Islet precursor cell (in vitro differentiated cells): ENCODE measurements at regions not wholly inside any gene's neighbourhood (a gene's known extent, or its start where the extent isn't known, plus 50 kb on each side); places are given as distances from the start of the nearest gene placed in this dataset.

Experiments used
- DNase-seq: peaks from one replicate; pipeline ENCODE4 v3.0.0-alpha.2; 2018

DNA sequence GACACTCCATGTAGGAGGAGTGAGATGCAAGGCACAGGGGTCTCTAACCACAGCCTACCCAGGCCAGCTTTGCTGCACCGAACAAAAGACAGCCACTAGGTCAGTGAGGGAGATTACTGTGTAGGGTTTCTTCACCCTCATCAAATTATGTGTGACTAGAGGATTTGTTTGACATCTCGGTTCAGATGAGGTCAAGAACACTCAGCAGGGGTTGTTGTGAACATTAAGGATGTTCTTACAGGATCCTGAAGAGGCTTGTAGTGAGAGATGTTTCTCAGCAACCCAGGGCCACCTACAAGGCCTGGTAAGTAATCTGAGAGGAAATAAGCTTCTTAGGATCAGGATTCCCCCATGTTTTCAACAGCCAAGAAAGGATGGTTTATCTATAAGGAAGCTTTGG, 202.1 kb downstream of the NXPE2 start:
- DNase-seq = no peak

DNA sequence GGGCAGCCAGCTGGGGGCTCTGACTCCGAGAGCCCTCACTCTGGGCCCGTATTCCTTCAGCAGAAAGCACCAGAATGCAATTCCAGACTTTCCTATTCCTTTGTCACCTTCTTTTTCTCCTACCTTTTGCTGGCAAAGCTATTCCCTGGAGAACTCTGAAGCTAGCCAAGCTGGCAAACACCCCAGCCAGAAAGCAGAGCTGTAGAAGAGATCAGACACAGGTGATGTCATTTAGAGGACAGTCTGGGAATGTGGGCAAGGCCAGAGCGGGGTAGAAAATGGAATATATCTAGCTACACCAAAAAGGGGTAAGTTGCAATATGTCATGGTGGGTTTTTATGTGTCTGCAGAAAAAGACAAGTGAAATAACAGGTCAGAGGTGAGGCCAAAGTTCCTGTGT, 205.1 kb downstream of the NXPE2 start:
- no peak for DNase-seq

DNA sequence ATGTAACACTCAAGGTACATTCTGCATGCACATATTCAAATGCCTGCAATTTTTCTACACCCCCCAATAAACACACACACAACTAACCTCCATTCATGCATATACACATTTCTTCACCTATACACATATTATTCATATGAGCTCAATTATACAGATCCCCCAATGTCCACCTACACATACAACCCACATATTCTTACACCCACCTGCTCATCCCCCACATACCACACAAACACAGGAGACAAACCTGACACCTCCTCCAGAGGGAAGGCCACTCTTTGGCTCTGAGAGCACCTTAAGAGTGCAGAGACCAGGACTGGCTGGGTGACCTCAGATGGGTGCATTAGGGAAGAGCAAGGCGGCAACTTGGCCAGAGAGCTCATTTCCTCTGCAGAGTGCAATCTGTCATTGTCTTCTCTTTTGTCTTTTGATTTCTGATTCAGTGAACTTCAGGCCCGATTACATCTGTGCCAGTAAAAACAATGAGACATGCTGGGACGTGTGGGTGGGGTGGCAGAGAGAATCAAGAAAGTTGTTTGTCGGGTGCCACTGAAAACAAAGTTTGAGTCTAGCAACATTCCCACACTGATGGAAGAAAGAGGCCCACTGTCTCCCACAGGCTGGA, 208.4 kb downstream of the NXPE2 start:
- no peak for DNase-seq

DNA sequence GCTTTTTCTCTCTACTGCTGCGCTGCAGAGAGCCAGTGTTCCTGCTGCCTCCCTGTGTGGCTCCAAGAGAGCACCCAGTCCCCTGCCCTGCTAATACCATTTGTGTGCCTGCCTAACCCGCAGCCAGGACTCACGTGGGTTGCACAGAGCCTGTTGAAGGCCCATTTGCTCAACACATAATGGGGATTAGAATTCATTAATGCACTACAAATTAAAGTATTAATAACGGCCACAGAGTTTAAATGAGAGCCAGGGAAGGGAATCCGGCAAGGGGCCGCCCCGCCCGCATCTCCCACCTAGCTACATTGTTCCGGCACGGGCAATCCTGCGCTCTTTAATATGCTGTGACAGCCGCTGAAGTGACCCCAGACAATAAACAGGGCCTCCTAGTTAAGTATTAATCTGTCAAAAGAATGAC, 211.3 kb downstream of the NXPE2 start:
- DNase-seq = no peak

DNA sequence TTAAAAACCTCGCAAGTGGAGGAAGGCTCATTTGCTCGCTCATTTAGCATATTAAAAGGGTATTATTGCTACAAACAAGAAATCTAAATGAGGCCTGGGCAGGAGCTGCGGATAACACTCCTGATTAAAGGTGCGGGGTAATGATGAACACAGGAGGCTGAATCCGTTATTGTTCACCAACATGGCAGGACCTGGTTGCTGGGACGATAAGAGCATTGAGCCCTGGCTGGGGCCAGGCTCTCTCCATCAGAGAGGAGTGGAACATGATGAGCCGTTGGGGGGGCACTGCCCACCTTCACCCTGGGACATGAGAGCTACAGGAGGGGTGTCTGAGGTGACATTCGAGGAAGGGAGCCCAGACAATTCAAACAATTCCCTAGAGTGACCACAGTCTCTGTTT, 211.7 kb downstream of the NXPE2 start:
- no peak for DNase-seq

DNA sequence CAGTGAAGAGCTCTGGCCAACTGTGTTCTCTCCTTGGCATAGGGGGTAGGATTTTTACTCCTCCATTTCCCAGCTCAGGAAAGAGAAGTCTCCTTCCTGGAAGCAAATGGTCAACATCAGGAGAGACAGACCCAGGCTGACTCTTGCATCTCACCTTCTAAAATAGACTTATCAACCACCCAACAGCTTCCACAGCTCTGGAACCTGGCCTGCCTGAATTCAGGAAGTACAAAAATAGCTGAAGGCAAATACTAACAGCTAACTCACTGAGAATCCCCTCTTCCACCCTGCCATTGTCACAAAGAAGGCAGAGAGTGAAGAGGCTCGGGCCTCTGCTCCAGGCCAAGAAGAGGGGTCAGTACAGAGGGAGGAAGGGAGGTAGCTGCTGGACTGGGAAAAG, 213.6 kb downstream of the NXPE2 start:
- DNase-seq = no peak

DNA sequence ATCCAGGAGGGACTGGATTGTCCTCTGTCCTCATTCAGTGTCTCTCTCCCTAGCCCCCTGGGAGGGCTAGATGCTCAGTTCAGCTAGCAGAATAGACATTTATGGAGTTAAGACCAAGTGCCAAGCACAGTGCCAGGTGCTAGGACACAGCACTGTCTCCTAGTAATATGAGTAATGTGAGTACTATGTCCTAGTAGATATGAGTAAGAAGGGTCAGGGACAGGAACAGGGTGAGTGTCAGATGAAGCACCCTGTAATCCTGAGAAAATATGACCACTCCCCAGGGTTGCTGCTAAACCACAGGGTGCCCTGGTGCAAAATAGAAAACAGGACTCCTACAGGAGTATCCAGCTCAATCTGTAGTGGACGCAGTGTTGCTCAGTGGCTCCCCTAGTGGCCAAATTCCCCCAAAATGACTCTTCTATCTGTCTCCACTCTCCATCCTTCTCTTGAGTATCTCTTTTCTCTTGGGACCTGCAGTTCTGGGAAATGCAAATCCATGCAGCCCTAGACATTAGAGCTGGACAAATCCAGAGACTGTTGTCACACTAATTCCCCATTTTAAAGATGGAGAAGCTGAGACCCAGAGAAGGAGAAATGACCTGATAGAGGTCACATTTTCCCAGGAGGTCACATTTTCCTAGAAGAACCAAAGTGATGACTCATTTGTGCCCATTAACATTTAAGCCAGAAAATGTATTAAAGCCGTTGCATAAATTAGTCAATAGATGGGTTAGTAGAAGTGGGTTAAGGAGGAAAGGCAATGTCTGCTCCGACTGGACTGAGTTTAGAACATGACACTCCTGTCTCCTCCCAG, 214.3 kb downstream of the NXPE2 start:
- DNase-seq = no peak

DNA sequence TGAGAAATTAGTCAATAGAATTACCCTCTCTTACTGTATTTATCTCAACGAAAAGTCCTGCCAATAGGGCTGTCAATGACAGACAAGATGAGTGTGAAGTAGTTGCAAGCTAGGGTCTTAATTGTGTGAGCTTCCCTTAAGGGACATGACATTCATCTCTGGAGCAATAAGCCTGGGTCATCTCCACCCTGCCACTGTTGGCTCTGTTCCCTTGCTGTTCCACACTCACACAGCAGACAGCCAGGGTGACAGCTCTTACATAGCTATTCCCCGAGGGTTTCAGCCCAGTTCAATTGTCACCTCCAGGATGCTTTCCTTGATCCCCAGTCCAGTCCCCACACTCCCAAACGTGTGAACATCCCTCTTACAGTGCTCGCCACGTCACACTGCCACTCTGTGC, 215.0 kb downstream of the NXPE2 start:
- DNase-seq = no peak

DNA sequence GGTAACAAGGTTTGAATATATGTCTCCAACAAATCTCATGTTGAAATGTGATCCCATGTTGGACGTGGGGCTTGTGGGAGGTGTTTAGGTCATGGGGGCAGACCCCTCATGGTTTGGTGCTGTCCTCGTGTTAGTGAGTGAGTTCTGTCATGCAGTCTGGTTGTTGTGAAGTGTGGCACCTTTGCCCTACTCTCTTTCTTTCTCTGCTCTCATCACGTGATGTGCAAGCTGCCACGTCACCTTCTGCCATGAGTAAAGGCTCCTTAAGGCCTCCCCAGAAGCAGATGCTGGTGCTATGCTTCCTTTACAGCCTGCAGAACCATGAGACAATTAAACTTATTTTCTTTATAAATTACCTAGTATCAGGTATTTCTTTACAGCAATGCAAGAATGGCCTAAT, 218.3 kb downstream of the NXPE2 start:
- no peak for DNase-seq

DNA sequence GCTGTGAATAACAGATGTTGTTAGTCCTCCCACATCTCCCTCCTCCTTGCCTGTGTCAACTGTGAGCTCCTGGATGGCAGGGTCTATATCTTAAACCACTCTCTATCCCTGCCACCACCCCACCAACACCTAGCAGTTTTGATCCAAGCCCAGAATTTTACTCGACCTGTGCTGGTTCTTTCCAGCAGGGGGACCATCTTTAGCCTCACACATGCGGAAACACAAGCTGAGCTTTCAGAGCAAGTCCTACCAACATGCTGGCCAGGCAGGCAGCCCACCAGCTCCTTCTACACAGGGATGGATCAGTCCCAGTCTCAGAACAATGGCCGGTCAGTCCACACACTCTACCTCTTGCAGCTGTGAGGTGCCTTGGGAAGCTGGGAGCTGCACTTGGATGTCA, 231.5 kb downstream of the NXPE2 start:
- DNase-seq = no peak

DNA sequence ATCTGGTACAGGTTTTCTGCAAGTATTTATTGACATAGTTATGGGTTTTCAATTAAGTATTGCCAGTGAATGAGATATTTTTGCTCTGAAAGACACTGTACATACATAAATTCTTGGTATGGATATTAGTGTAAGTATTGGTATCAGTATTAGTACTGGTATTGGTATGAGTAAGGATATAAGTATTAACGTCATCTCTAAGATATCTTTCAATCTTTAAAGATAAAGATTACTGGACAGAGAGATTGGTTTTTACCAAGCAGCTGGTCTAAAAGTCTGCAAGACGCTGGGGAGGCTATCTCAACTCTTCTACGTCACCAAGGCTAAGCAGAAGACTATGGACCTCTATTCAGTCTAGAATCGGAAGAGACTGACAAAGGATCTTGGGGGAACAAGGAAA, 234.5 kb downstream of the NXPE2 start:
- no peak for DNase-seq

DNA sequence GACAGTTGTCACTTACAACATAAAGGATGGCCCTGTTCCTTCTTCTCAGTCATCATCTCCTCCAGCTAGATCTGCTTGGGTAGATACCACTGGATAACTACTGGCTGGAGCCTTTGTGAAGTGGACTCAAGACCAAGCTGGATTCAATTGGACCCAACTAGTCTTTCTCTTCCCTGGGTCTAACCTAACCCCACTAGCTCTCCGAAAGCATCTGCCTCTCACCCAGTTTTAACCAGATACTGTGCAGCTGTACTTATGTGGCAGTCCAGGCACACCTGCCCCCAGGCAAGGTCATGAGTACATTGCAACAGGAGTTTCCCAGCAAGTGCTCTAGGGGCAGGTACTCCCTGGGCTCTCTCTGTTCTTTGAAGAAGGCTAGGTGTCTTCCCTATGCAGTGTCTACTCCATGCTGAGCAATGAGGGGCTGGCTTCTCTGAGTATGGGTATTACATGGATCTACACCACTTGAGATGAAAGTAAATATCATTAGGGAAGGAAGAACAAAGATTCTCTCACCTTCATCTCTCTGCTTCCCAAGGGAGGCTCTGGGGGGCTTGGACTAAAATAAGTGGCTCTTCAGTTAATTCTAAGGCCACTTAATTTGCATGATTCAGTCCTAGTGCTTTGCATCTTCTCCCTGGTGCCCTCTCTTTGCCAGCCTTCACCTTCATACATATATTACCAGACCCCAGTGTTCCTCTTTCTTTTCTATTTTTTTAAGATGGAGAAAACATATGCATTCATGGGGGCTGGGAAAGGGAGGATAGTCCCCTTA, 236.1 kb downstream of the NXPE2 start:
- DNase-seq = no peak

DNA sequence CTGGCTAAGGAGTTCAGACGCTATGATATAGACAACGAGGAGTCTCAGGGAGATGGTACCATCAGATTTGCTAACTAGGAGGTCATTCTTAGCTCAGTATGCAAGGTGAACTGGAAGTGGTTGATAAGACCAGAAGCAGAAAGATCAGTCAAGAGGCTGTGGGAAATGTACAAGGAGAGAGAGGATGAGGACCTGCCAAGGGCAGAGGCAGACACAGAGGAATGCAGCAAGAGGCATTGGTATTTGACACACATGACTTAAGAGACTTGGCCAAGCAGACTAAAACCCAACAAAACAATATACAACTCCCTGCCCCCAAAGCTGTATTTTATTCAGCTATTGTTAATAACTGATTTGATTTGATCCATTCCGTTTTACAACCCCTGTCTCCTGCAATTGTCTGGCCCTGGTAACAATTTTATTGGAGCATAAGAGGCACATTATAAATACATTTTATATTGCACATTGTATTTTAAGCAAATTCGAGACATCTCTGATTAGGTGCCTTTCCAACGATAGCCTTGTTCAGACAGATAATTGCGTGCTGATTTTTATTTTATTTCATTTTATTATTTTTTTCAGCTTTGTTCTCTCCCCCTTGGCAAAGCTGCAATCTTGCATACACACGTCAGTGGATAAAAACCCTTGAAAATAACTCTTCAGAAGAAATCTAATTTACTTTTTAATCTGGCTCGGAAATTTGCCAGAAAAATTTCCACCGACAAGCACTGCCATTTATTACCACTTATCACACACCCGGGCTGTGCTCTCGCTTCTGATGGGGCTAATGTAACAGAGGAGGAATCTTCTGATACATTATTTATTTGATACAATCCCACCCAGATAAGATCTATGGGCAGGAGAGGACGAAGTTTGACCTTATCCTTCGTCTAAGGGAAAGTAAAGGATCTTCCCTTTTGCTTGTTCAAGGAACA, 237.8 kb downstream of the NXPE2 start:
- DNase-seq = no peak

DNA sequence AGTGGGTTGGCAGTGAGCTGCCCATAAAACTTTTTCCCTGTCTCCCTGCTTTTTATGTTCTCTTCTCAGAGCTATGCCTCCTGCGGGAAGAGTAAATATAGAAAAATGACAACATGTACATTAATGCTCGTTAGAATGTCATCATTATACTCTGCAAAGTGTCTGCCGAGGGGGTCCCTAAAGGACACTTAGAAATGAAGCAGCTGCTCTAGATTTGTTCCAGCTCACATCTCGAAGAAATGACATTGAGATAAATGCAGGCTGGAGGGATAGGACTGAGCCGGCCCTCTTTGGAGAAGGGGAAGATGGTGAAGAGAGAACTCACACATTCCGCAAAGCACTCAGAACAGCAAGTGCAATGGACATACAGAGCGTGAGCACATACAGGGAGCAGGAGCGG, 240.0 kb downstream of the NXPE2 start:
- DNase-seq = no peak

DNA sequence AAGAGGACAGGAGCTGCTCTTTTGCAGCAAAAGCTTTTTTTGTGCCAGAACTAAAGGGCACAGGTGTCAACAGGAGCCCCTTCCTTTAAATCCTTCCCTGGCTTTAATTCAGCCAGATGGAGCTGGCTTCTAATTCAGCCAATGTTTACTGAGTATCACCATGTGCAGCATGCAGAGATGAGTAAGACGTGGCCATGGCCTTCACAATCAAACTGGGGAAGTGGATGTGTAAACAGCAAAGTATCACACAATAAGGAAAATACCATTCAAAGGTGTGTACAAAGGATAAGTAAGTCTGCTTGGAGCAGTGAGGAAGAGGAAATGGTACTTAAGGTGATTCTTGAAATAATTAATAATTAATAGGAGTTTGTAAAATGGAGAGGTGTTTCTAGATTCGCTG, 243.4 kb downstream of the NXPE2 start:
- no peak for DNase-seq

DNA sequence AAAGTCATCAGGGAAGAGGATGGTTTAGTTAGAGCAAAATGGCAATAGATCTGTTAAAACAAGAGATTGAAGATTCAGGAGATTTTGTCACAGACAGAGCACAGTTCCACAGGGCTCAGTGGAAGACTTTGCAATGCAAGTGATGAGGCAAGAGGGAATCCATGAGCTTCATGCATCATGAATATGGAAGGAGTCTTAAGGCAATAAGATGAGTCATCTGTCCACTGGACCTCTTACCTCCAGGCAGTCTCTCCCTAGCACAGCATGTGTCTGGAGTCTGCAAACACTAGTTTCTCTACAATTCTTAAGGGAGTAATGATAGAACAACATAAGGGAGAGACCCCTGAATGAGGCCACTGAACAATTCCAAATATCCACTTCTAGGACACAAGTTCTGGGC, 245.7 kb downstream of the NXPE2 start:
- DNase-seq = no peak

DNA sequence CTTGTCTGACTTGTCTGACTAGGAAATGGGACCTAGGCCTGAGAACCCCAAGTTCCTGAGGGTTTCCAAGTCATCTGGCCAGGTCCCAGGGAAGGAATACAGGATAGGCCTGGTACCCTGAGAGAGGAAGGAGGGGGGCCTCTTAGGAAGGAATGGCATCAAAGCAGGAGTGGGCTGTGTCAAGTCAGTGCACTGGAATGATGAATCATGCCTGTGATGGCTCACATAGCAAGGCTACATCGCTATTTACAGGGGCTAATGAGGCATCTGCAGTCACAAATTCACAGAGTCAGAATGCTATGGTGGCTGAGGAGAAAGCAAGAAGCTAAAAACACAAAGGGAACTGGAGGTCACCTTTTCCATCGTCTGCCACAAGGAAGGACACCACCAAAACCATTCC, 247.3 kb downstream of the NXPE2 start:
- peak; percentile 78 for DNase-seq

DNA sequence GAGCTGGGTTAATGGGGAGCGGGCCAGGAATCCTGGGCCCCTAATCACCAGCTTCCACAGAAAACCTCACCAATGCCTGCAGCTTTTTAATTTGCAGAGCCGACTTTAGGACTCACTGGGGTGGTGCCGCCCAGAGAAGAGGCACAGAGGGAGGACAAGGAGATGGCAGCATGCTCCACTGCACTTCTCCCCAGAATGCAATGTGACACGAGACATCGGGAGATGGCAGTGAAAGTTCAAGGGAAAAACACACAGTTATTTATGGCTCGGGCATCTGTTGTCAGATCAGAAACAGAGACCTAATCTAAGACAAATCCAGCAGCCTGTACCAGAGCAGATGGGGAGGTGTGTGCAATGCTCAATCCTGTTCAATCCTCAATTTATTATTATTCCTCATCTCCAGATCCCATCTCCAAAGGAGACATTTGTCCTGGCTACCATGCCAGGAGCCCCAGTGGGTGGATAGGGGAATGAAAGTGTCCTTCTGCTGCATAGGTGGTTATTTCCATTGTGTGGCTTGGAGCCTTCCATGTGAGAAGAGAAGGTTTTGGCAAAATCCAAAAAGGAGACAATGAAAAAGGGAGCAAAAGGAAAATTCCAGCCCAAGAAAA, 250.0 kb downstream of the NXPE2 start:
- no peak for DNase-seq

DNA sequence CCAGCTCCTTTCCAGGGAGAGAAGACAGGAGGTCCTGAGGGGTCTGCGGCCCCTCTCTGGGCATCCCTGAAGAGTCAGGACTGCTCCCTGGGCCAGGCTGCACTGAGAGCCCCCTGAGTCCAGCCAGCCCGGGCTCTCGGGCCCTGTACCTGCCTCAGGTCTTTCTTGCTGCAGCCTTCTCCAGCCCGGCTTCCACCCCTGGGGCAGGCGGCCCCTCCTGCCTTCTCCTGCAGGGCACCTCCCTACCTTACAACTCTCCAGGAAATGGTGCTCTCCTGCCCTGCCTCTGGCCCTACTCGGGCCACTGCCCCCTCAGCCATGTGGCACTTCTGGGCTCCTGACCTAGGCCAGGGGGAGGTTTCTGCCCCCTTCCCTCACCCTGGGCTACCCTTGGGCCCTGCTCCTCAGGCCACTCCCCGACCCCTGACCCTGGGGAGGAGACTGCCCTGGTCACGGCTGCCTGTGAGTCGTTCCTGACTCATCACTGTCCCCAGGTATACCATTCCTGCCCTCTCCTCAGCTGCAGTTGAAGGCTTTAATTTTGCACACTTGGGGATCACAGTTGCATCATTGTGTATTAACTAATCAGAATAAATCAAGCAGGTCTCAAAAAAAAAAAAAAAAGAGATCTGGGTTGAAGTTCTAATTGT, 251.1 kb downstream of the NXPE2 start:
- DNase-seq = peak; percentile 72

DNA sequence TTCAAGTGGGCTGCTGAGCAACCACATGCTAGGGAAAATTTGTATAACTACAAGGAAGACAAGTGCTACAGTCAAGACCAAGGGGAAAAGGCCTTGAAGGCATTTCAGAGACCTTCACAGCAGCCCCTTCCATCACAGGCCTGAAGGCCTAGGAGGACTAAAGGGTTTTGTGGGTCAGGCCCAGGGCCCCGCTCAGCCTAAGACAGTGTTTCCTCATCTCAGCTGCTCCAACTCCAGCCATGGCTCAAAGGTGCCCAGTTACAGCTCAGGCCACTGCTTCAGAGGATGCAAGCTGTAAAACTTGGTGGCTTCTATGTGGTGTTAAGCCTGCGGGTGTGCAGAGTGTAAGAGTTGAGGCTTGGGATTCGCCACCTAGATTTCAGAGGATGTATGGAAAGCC, 260.5 kb downstream of the NXPE2 start:
- DNase-seq = no peak

DNA sequence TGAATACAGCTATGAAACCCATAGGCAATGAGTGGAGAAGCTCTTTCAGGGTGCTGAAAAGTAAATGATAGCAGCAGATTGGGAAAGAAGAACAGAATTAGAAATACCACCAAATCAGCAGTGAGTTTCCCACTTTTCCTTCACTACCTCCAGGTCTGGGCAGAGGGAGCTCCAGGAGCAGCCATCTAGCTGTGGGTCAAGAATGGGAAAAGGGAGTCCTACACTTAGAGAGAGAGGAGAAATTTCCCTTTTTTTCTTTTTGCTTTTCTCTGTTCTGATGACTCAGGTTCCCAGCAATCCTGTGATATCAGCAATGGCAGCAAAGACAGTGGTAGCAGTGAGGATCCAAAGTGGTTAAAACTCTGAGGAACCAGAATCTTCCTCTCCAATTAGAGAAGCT, 263.9 kb downstream of the NXPE2 start:
- no peak for DNase-seq
